IPS DF 19.7 (cell line): ENCODE measurements at regions not wholly inside any gene's neighbourhood (a gene's known extent, or its start where the extent isn't known, plus 50 kb on each side); places are given as distances from the start of the nearest gene placed in this dataset.

Experiments
- DNase-seq: peaks from one replicate; pipeline ENCODE4 v3.0.0-alpha.2; 2013; ENCODE audit warnings: low read depth, low spot score

DNA sequence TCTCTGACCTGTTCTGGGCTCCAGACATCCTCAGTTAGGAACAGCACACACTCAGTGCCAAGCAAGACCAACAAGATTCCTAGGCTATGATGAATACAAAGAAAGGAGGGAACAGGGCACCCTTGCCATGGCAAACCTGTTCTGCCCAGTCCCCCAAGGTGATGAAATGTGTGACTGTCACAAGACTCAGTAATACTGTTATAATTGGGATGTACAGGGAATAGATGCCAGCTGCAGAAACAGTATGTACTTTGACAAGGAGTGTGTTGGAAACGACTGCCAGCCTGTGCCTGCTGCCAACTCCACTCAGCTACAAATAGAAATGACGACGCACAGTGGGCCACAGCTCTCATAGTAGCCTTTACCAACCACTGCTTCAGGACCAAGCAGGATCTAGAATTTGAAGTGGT is 453.0 kb downstream of the EFNA5 start:
- no peak for DNase-seq

DNA sequence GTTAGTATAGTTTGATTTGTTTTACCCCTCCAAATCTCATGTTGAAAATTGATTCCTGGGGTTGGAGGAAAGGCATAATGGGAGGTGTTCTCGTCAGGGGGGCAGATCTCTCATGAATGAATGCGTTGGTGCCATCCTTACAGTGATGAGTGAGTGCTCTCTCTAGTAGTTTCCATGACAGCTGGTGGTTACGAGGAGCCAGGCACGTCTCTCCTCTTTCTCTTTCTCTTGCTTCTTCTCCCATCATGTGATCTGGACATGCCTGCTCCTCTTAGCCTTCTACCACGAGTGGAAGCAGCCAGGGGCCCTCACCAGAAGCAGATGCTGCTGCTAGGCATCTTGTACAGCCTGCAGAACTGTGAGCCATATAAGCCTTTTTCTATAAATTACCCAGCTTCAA is 454.1 kb downstream of the EFNA5 start:
- no peak for DNase-seq

DNA sequence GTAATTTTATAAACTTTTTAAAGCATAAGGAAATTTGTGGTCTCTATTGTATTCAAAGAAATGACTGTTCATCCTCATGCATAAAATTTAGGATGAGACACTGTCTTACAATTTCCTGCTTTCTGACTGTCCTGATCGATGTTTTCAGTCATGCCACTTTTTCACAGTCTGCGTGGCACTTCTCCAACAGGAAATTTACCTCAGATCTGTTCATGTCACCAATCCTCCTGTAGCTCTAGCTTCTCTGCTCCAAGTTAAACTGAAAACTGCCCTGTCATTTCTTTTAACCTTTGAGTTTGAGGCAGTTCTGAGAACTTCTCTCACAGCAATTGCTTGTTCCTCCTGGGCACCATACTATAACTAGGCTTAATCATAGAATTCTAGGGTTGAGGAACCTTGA is 455.1 kb downstream of the EFNA5 start:
- no peak for DNase-seq

DNA sequence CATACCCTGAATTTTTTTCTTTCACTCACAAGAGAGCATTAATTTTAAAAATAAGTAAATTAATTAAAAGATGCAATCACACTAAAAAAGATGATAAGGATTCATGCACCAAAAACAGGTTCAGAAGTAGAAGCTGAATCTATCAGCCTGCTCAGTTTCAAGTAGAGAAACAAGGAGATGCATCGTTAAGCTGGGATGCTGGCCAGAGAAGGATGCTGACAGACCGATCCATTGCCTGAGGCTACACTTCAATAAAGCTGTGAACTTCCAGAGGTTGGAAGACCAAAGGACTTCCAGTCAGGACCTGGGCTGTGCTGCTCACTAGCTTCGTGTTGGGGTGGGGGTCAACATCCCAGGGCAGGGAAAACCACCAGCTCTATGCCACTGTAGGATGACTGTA is 457.7 kb downstream of the EFNA5 start:
- no peak for DNase-seq

DNA sequence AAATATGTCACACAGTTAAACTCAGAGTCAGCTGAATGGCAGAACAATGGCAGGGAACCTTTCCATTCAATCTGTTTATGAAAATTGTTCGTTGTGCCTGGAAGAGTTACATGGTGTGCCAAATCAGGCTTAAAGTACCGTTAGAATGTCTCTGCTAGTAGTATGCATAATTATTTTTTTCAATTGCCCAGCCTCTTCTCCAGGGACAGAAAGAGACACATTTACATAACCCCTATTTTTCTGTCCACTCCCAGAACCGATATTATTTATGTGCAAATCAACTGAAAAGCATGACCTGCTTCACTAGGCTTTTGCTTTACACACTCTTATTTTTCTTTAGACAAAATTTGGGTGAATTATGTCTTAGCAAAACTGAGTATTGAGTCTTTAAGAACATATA is 459.1 kb downstream of the EFNA5 start:
- no peak for DNase-seq

DNA sequence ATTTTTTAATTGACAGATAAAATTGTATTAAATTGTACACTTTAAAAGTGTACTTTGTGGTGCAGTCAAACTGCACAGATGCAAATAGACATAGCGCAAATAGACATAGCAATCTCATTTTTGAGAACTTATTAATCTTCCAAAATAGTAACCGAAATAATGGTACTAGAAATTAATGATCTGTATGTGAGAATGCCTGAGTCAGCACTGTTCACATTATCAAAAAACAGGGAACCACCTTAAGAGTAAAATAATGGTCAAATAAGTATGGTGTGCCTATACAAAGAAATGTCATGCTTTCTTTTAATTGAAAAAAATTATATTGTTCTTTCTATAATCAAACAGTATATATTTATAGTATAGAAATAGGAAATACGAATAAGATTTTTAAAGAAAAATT is 461.9 kb downstream of the EFNA5 start:
- DNase-seq: no peak

DNA sequence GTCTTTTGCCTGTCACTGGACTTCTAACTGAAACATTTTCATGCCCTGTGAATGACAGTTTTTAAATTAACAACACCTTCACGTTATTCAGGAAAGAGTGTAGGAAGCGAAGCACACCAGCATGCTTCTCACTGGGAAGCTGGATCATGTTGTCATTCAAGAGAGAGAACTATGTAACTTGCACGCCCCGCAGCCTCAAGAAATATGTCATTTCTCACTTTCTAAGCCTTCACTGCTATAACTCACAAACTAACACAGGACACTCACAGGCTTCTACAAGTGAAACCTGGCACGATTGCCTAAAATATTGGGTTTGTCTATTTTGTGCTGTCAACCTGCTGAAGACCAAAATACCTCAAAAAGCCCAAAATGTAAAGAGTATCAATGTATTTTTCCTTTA is 466.3 kb downstream of the EFNA5 start:
- DNase-seq: no peak

DNA sequence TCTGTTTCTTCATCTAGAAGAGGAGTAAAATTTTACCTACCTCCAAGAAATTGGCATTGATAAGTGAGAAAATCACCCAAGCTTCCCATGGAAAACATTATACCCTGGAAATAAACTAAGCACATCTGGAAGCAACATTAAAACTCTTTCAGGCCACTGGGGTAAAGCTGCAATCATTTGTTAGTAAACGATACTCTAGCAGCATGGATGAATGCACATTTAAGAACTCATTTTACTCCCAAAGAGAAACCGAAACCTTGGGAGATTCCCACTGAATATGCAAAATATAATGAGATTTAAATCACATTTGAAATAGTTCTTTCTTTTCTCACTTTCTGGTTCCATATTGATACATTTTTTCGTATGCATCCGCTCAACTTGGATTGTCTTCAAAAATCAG is 467.5 kb downstream of the EFNA5 start:
- no peak for DNase-seq

DNA sequence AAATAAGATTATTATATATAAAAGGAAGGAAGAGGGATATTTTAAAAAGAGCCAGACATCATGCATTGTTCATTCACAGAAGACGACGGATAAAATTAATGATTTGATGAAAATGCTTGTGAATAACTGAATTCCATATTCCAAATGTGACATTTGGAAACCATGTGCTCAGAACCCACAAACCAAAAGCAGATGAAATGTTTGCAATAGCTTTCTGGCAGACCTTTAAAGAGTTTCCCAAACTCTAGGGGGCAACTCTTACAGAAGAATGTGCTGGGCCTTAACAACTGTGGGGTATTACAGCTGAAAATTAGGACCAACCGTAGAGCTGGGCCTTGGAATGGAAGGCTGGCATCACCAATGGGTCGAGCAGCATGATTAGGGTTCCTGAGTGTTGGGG is 471.0 kb downstream of the EFNA5 start:
- DNase-seq: no peak

DNA sequence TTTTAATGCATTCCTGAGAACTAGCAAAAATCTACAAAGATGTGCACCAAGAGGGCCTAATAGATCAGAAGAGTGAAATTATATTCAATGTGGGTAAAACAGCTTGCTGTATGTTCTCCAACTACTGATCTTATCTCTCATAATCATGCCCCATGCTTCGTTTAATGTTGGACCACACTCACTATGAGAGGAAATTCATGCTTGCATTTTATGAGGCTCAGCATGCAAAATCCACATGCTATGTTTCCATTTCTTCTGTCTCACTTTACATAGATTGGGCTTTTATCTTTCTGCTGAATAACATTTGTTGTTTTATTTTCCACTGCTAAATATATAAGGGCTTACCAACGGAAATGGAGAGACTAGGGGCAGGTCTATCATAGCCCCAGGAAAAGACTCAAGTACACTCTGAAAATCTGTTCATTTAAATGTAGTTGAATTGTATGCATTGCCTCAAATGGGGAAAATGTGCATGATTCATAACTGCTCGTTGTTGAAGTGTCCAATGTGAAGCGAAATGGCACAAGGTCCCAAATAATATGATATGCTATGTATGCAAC is 474.2 kb downstream of the EFNA5 start:
- DNase-seq: no peak

DNA sequence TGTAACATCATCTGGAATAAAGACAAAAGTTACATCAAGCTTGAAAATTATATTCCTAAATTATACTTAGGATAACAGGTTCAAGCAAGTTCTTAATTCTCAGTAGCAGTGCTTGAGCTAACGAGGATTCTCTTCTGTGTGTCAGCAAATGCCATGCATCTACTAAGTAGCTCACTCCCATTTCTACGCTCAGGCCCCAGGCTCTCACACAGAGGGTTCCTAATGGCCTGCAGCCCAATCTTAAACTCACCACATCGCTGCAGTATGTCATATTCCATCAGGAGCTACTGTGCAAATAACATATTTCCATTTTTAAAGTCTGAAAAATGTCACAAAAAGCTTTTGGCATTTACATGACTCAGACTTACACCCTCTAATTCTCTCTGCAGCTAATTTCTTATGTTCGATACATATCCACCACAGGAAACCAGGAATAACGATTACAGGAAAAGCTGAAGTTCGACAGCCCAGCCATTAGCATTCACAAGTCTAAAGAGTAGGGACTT is 474.8 kb downstream of the EFNA5 start:
- no peak for DNase-seq

DNA sequence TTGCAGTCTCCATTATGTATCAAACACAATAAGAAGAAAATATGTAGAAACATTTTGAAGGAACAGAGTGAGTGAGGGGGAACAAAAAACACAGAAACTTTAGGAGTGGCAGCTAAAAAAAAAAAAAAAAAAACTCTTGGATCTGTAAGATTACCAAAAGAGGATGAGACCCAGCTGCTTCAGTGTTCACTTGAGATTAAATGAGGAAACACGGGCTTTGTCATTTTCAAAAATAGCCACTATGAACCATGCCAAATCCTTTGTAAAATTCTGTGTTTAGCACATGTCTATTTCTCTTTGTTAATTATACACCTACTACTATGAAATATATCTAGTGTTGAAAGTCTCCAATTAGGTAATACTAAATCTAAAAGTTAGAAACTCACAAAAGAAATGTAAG is 485.9 kb downstream of the EFNA5 start:
- no peak for DNase-seq

DNA sequence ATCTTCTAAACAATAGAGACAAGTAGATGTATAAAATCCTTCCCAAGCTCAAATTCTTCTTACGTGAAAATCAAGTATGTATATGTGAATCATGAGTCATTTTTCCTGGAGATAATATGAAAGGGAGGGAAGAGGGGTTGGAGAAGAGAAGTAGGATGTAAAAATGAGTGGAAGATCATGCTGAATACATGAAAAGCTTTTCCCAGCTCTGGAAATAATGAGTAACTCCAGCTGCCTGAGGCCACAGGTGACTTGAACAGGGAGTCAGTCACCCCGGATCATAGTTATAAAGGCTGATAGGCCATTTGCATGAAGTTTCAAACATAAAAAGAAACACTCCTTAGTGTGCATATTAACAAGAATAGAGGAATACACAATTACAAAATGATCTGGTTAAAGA is 486.7 kb downstream of the EFNA5 start:
- no peak for DNase-seq

DNA sequence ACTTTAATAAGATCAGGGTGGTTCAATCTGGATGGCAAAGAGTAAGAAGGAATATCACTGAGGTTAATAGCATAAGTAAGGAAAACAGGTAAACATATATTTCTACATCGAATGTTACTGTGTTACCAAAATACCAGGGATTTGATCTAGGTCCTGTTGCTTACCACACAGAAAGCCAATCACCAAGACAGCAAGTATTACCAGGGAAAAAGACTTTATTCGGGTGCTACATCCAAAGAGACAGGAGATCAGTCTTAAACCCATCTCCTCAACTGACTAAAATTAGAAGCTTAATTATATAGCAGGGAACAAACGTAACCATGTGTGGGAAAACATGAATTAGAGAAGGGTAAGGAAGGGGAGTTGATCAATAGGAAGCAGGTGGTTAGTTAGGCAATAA is 500.1 kb downstream of the EFNA5 start:
- DNase-seq: no peak

DNA sequence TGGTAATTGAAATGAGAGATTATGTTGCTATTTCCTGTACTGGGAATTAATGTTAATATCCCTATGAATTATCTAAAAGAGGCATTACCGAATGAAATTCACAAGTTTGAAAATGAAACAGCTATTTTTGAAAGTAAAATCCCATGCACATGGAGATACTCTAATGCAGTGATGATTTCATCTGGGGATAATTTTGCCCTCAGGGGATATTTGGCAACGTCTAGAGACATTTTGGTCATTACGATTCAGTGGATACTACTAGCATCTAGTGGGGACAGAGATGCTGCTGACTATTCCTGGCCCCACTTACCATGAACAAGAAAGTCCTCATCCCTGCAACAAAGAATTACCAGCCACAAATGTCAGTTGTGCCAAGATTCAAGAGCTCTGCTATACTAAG is 500.9 kb downstream of the EFNA5 start:
- no peak for DNase-seq

DNA sequence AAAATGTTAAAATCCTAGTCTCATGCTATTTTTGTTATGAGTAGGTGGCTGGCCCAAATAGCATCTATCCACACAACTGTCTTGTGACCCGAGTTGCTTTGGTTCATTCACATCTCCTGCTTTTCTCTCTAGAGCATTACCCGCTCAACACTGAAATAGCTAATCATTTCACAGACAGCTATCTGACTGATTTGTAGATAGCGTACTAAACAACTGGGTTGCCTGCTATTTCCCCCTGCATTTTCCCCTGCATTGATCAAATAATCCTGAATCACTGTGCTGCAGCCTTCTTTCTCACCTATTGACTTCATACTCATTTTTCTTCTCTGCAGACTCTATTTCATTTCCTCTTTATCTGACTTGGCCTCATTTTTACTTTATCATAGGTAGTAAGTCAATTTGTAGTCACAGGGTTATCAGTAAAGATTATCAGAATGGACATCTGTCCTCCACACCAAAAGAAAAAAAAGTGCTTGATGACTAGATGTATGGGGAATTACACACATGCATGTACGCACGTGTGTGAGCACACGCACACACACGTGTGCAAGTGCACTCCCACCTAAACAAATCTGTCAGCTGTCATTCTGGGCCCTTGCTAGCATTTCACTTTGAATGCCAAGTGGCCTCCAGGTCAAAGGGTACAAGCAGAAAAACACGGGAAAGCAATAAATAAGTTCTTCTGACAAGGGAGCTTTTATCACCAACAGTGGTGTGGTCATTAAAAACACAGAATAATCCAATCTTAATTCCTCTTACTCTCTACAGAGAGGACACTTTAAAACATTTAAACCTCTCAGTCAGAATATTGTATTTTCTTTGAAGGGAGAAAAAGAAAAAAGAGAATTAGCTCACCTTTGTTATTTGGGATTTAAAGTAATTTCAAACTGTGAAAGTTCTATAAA is 501.6 kb downstream of the EFNA5 start:
- DNase-seq: no peak

DNA sequence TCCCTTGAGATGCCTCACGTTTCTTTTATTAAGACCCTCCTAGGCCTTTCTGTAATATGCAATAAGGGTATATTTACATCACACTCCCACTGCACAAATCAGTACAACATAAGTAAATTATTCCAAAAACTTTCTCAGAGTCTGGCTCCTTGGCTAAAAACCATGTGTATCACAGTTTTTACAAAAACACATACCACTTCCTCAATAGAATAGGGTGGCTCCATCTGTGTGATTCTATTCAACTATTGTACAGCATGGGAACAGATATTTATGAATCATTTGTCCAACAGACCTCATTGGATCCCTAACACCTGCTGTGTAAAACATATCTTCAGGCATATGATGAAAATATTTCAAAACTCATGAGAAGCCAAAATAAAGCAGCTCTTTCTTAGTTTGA is 502.7 kb downstream of the EFNA5 start:
- no peak for DNase-seq

DNA sequence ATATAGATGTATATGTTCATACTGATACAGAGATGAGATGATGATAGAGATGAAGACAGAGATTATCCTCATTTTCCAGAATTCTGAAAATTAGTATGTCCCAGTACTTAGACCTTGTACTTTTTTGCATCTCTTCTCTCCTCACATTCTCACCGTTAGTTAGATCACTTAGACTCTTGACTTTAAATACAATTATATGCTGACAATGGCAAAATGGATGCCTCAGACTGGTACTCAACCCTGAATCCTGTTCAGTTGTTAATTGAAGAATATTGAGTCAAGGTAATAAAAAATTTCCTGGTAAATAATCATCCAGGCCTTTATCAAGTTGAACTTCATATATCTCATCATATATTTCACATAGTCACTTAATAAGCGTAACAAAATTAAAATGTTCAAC is 505.4 kb downstream of the EFNA5 start:
- no peak for DNase-seq

DNA sequence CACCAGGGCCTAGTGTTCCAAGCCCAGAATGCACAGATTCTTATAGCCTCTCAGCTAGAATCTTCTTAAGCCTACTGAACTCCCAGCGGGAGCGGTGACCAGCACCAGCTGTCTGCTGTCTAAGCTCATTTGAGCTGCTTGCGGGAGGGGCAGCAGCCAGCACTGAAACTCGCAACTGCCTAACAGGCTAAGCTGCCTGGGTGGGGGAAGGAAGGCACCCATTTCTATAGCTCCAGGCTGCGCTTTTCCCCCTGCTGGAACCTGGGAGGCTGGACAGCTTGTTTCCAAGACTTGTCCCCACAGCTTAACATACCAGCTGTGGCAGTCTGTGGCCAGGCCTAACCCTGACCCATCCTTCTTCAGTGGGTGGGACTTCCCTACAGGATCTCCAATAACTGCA is 512.9 kb downstream of the EFNA5 start:
- DNase-seq: no peak

DNA sequence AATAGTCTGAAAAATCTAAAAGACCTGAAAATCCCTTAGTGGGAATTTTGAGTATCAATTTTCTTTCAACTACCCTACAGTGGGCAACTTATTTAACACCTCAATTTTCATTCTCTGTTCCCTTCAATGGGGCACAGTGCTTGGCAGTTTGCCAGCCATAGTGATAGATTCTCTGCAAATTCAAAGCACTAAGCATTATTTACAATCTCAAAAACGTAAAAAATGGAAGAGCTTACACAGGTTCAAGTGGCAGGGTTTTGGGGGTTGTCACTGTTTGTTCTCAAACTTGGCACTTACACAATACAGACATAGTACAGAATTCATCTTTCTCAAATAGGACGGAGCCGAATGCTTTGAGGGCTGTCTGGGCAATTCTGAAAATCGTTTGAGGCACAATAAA is 515.0 kb downstream of the EFNA5 start:
- DNase-seq: no peak

DNA sequence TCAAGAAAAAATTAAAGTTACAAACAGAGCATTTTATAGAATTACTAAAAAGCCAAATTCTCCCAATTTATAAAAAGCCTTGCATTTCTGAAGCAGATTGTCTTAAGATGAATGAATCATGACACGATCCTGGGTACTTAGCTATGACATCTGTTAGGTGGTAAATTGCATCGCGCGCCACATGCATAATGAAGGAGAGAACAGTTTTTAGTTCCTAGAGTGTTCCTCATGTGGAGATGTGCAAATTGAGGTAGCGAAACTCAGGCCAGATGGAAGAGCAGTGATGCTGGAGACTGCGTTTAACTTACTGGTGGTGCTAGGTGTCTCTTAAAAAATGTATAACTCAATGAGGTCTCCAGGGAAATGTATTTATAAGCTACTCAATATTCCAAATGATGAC is 516.1 kb downstream of the EFNA5 start:
- no peak for DNase-seq

DNA sequence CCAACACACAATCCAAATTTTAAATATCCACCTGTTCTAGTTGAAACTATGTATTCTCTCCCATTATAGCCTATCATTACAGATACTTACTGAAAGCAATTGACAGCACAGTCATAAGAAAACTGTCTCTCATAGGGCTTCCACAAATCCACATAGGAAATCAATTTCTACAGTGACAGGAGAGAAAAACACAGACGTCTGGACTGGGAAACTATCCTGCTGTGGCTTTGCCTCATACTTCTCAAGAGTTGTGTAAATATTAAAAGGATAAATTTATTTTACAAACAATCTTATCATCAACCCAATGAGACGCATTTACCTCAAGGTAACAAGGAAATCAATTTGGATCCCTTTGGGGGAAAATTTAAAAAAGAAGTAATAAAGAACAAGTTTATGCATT is 517.5 kb downstream of the EFNA5 start:
- no peak for DNase-seq

DNA sequence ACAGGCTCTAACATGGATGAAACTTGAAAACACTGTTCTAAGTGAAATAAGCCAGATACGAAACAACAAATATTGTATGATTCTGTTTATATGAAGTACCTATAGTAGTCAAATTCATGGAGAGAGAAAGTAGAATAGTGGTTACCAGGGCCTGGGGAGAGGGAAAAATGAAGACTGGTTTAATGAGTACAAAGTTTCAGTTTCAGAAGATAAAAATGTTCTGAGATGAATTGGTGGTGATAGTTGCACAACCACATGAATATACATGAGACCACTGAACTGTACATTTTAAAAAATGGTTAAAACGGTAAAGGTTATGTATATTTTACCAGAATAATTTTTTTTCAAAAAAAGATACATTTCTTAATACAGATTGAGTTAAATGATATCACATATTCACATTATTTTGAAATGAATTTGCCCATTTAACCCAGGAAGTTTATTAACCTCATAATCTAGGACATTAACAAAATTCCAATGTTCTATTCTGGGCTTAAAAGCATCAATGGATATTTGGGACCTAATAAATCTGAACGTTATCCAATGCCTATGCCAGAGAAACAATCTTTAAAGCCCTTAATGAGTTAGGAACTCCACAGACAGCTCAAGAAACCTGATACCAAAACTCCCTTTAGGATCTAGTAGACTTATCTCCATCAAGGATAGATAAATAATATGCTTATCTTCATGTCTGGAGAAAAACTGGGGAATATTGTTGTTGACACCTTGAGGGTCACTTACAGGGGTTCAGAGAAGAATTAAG is 521.3 kb downstream of the EFNA5 start:
- DNase-seq: no peak
